ENCODE measurements at regions not wholly inside any gene's neighbourhood (a gene's known extent, or its start where the extent isn't known, plus 50 kb on each side); places are given as distances from the start of the nearest gene placed in this dataset.

GRCh38 chr6:163929538-163929937 lies 515.0 kb downstream of the QKI start:
- Mint-ChIP-seq H3K9me3 (ENCODE audit: unreplicated experiment) (no peaks in the 10 kb centered on the region), H3K36me3 (ENCODE audit: low read depth, unreplicated experiment) (no peaks in the 10 kb centered on the region), H3K4me3 (ENCODE audit: unreplicated experiment) (no peak overlapping the region), H3K27ac (ENCODE audit: unreplicated experiment) (no peak overlapping the region), H3K4me1 (ENCODE audit: unreplicated experiment) (peaks cover 2% of the 10 kb centered on the region), H3K27me3 (ENCODE audit: unreplicated experiment) (peaks cover 3% of the 10 kb centered on the region)
- TF ChIP-seq CTCF (IDR thresholded peaks at IDR 0.05; ENCODE audit: unreplicated experiment): no peak
- DNase-seq (ENCODE audit: low spot score): no peak

GRCh38 chr6:163926642-163927041 lies 512.1 kb downstream of the QKI start:
- H3K27me3 Mint-ChIP-seq (ENCODE audit: unreplicated experiment): peaks cover 6% of the 10 kb centered on the region
- peak overlapping the region; percentile 38 for H3K4me3 Mint-ChIP-seq (ENCODE audit: unreplicated experiment)
- H3K9me3 Mint-ChIP-seq (ENCODE audit: unreplicated experiment): no peaks in the 10 kb centered on the region
- no peaks in the 10 kb centered on the region for H3K36me3 Mint-ChIP-seq (ENCODE audit: low read depth, unreplicated experiment)
- DNase-seq (ENCODE audit: low spot score): no peak
- H3K4me1 Mint-ChIP-seq (ENCODE audit: unreplicated experiment): peaks cover 7% of the 10 kb centered on the region
- TF ChIP-seq CTCF (IDR thresholded peaks at IDR 0.05; ENCODE audit: unreplicated experiment): no peak
- H3K27ac Mint-ChIP-seq (ENCODE audit: unreplicated experiment): no peak overlapping the region

- no peaks in the 10 kb centered on the region for H3K9me3 Mint-ChIP-seq (ENCODE audit: unreplicated experiment)
- peaks cover 6% of the 10 kb centered on the region for H3K27me3 Mint-ChIP-seq (ENCODE audit: unreplicated experiment)
- no peaks in the 10 kb centered on the region for H3K36me3 Mint-ChIP-seq (ENCODE audit: low read depth, unreplicated experiment)
- no peak overlapping the region for H3K27ac Mint-ChIP-seq (ENCODE audit: unreplicated experiment)
- TF ChIP-seq CTCF (IDR thresholded peaks at IDR 0.05; ENCODE audit: unreplicated experiment): no peak
- no peak overlapping the region for H3K4me3 Mint-ChIP-seq (ENCODE audit: unreplicated experiment)
- no peak for DNase-seq (ENCODE audit: low spot score)
- peaks cover 7% of the 10 kb centered on the region for H3K4me1 Mint-ChIP-seq (ENCODE audit: unreplicated experiment)
These were observed 511.3 kb downstream of the QKI start for GRCh38 chr6:163925839-163926238.

GRCh38 chr6:163923658-163924411 lies 509.3 kb downstream of the QKI start:
- H3K36me3 Mint-ChIP-seq (ENCODE audit: low read depth, unreplicated experiment): no peaks in the 10 kb centered on the region

More at GRCh38 chr6:163923658-163924411, 509.3 kb downstream of the QKI start:
- DNase-seq (ENCODE audit: low spot score): no peak
- TF ChIP-seq CTCF (IDR thresholded peaks at IDR 0.05; ENCODE audit: unreplicated experiment): no peak
- no peaks in the 10 kb centered on the region for H3K9me3 Mint-ChIP-seq (ENCODE audit: unreplicated experiment)
- no peak overlapping the region for H3K4me3 Mint-ChIP-seq (ENCODE audit: unreplicated experiment)
- no peak overlapping the region for H3K27ac Mint-ChIP-seq (ENCODE audit: unreplicated experiment)
- H3K4me1 Mint-ChIP-seq (ENCODE audit: unreplicated experiment): peaks cover 7% of the 10 kb centered on the region
- H3K27me3 Mint-ChIP-seq (ENCODE audit: unreplicated experiment): peaks cover 2% of the 10 kb centered on the region
